Kidney epithelial cell (primary cell): ENCODE measurements at regions not wholly inside any gene's neighbourhood (a gene's known extent, or its start where the extent isn't known, plus 50 kb on each side); places are given as distances from the start of the nearest gene placed in this dataset.

ENCODE experiments used
- DNase-seq: peaks from one replicate; pipeline ENCODE4 v3.0.0-alpha.2; 2010; ENCODE audit warnings: low read depth
- H3K27me3 ChIP-seq: 2 replicates; pipeline ENCODE4 v1.6.0; 2011; ENCODE audit warnings: low read length; ENCODE audit not compliant: control insufficient read depth, insufficient read depth
- H3K36me3 ChIP-seq: 2 replicates; pipeline ENCODE4 v1.5.1; 2011; ENCODE audit warnings: low read length; ENCODE audit not compliant: control insufficient read depth, insufficient read depth
- H3K4me3 ChIP-seq: 2 replicates; pipeline ENCODE4 v1.5.1; 2011; ENCODE audit warnings: low read depth, mild to moderate bottlenecking, control low read depth, low read length
- CTCF ChIP-seq: IDR thresholded peaks from 2 replicates; pipeline ENCODE4 v1.5.1; 2011; ENCODE audit warnings: mild to moderate bottlenecking, moderate library complexity, low read length, control low read depth, inconsistent platforms; ENCODE audit not compliant: insufficient read depth, poor library complexity, severe bottlenecking

DNA sequence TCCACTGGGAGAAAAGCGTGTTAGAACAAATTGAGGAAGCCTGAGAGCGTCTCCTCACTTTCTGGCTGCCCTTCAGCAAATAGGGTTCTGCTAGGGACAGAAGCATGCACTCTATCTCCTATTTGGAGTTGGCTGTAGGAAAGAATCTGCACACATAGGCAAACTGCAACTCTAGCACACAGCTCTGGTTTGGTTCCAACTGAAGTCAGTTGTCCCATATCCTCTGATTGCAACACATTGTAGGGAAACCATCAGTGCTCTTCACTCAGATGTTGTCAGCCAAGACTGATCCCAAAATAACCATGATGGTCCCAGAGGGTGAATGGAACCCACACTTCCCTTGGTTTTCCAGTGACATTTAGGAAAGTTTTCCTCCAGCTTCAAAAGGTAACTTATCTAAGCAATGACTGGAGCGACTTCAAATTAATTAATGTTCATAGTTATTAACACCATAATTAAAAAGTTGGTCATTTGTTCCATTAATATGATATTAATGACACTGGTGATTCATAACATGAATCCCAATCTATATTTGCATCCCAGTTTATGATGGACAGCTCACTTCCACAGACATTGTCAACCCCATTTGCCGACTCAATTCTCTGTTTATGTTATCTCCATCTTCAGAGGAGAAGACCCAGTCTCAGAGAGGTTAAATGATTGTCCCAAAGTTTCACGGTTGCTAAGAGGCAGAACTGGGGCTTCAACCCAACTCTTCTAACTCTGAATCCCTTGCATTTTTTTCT lies 136.7 kb upstream of the ZNF462 start:
- no peak for TF ChIP-seq CTCF

DNA sequence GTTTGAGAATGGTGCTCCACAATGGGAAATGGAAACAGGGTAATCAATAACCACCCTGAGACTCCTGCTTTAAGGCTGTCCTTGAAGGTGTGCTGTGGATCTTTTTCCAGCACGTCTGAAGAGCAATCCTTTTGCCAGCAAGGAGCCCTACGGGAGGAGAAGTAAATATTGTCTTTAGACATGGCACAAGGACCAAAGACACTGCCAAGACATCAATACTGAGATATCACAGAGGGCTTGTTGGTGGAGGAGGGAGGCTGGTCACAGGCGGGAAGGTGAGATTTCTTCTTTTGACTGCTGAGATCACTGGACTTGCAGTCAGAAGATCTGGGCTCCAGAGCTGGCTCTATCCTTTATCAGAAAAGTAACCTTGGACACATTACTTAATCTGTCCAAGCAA lies 135.0 kb upstream of the ZNF462 start:
- Histone ChIP-seq H3K4me3 (no peak overlapping the region), H3K27me3 (no peaks in the 10 kb centered on the region), H3K36me3 (no peaks in the 10 kb centered on the region)
- TF ChIP-seq CTCF = no peak
- no peak for DNase-seq

More for the DNA sequence above, 136.7 kb upstream of the ZNF462 start:
- Histone ChIP-seq H3K36me3 (no peaks in the 10 kb centered on the region), H3K27me3 (no peaks in the 10 kb centered on the region), H3K4me3 (no peak overlapping the region)
- no peak for DNase-seq

DNA sequence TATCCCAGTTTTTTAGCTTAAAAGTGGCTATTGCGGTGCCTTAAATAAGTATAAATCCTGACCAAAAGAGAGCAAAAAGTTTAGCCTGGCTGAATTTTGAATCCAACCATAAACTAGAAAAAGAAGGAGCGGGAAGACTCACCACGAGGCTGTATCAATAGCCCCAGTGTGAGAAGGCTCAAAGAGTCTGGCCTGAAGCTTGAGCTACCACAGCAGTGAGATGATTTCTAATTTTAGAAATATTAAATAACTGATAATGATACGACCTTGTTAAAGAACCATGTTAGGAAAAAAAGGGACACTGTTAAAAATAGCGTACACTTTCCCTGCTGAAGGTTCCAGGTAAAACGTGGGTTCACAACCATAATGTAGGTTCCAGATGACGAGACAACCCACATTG lies 134.1 kb upstream of the ZNF462 start:
- Histone ChIP-seq H3K27me3 (no peaks in the 10 kb centered on the region), H3K36me3 (no peaks in the 10 kb centered on the region), H3K4me3 (no peak overlapping the region)
- no peak for DNase-seq
- TF ChIP-seq CTCF = no peak

- H3K36me3 ChIP-seq = no peaks in the 10 kb centered on the region
- H3K4me3 ChIP-seq = no peak overlapping the region
- TF ChIP-seq CTCF = no peak
- no peaks in the 10 kb centered on the region for H3K27me3 ChIP-seq
- DNase-seq = no peak
Observed at GRCh38 chr9:106731910-106732309, 131.1 kb upstream of the ZNF462 start.

DNA sequence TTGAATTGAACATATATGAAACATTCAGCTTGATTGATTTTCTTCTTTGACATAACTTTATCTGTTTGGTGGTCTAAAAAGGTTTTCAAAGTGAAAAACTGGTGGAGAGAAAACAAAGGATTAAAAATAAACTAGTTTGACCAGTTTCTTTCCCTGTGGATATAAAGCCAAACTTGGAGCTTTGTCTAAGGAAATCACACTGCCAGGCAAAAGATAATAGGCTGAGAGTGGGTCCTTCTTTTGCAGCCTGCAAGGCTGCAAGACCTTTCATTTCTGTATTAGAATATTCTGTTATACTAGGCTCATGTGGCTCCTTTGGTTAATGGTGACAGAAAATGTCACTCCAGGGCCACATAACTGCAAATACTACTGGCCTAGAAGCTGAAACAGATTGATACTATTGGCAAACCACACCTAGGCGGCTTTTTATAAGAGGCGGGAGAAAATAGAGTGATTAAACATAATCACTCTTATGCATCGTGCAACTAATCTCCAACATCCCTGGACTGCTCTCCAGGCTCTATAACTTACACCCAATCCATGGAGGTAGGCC lies 129.1 kb upstream of the ZNF462 start:
- Histone ChIP-seq H3K4me3 (no peak overlapping the region), H3K36me3 (no peaks in the 10 kb centered on the region), H3K27me3 (no peaks in the 10 kb centered on the region)
- TF ChIP-seq CTCF = no peak
- no peak for DNase-seq

DNA sequence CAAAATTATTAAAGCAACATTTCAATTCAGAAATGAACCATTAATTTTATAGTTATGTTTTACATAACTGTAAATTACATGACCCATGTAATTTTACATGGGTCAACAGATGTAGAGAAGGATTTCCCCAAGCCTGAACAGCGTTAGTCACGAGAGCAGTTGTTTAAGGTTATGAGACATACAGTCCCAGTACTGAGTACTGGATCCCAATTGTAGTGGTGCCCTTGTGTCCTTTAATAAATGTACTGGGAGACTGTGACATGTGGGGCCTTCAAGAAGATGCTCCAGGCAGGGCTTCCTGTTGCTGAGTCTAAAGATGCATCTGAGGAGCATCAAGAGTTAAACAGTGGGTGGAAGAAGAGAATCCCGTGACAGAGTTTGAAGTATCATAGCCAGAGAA lies 125.5 kb upstream of the ZNF462 start:
- no peak for TF ChIP-seq CTCF
- H3K36me3 ChIP-seq = no peaks in the 10 kb centered on the region
- H3K27me3 ChIP-seq = no peaks in the 10 kb centered on the region
- DNase-seq = no peak
- H3K4me3 ChIP-seq = no peak overlapping the region
